CD4-positive, alpha-beta T cell treated with Interleukin-12 subunit alpha and Interleukin-12 subunit beta, for 1 hour (primary cell): ENCODE measurements at regions not wholly inside any gene's neighbourhood (a gene's known extent, or its start where the extent isn't known, plus 50 kb on each side); places are given as distances from the start of the nearest gene placed in this dataset.
"Not testable (repeated sequence)": the region's sequence is repeated elsewhere in the genome, so short reads cannot be mapped to it uniquely, and the experiment has no call there.

Experiments
- DNase-seq: peaks from one replicate; pipeline ENCODE4 v3.0.0-alpha.2; 2020

DNA sequence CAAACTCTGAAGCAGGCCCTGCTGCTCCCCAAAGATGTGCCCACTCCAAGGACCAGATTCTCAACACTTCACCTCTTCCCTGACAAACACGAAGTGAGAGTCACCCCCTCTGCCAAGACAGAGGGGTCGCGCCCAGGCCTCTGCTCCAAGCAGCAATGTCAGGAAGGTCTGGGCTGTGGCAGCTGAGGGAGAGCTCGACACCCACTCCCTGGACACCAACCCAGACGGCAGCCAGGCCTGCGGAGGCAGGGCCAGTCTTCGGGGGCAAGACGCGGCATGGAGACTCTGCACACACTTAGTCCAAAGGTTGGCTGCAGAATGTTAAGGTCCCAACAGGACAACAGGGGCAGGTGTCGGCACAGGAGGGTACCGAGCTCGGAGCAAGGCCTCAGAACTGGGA is 144.2 kb downstream of the DLL1 start:
- DNase-seq: no peak

DNA sequence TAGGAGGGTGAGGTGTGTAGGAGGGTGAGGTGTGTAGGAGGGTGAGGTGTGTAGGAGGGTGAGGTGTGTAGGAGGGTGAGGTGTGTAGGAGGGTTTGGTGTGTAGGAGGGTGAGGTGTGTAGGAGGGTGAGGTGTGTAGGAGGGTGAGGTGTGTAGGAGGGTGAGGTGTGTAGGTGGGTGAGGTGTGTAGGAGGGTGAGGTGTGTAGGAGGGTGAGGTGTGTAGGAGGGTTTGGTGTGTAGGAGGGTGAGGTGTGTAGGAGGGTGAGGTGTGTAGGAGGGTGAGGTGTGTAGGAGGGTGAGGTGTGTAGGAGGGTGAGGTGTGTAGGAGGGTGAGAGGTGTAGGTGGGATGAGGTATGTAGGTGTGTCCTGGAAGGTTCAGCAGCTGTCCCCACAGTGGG is 144.7 kb downstream of the DLL1 start:
- DNase-seq: not testable (repeated sequence)

DNA sequence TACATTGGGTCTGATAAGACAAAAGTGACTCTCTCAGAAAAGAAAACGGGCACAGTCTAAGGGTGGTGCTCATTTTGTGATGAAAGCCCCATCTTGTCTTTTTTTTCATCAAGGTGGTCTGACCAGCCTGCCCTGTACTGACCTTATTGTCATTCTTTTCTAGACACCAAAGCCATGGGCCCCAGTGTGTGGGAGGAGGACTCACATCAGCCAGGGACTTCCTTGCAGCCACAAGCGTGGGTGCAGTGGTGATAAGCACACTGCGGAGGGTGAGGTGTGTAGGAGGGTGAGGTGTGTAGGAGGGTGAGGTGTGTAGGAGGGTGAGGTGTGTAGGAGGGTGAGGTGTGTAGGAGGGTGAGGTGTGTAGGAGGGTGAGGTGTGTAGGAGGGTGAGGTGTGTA is 145.2 kb downstream of the DLL1 start:
- DNase-seq: not testable (repeated sequence)

DNA sequence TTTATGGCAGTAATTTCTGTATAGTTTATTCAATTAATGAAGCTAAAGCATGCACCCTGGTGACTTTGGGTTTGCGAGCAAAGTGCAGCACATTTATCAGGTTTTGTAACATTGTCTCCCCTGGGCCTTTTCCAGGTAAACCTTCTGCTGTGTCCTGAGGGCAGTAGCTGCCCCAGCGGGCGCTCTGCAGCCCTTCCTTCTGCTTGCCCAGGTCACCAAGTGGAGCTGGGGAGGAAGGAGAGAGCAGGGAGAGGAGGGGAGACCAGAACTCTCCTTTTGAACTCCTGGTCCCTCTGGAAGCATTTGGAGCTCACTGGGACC is 145.6 kb downstream of the DLL1 start:
- no peak for DNase-seq

DNA sequence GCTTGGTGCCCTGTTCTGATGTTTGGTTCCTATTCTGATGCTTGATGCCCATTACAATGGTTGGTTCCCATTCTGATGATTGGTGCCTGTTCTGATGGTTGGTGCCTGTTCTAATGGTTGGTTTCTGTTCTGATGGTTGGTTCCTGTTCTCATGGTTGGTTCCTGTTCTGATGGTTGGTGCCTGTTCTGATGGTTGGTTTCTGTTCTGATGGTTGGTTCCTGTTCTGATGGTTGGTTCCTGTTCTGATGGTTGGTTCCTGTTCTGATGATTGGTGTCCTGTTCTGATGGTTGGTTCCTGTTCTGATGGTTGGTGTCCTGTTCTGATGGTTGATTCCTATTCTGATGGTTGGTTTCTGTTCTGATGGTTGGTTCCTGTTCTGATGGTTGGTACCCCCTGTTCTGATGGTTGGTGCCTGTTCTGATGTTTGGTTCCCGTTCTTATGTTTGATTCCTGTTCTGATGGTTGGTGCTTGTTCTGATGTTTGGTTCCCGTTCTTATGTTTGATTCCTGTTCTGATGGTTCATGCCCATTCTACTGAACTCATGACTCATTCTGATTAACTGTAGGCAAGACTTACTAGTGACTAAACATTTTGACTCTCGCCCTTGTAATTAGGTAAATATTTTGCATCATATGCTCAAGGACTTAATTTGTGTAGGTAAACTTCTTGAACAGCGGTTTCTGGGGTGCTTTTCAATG is 146.2 kb downstream of the DLL1 start:
- no peak for DNase-seq

DNA sequence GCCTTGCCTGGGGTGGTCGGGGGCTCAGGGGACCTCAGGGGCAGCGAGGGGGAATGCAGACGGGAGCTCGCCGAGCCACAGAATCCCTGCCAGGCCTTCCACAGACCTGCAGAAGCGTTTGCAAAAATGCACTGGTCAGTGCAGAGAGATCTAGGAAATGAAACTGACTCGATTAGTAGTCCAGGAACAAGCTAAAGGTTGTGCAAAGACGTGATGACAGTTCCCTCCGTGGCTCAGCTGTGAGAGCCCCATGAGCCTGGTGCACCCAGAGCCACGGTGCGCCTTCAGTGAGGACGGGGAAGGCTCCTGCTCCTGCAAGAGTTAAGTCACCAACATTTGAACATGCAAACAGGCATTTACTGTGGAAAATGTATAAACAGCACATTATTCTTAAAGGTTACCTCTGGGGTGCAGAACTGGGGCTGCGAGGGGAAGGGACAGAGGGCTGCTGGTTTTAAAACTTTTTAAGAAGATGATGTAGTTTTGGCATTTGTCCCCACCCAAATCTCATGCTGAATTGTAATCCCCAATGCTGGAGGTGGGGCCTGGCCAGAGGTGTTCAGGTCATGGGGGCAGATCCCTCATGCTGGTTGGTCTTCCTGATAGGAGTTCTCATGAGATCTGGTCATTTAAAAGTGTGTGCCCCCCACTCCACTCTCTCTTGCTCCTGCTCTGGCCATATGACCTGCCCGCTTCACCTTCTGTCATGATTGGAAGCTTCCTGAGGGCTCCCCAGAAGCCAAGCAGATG is 147.3 kb downstream of the DLL1 start:
- no peak for DNase-seq

DNA sequence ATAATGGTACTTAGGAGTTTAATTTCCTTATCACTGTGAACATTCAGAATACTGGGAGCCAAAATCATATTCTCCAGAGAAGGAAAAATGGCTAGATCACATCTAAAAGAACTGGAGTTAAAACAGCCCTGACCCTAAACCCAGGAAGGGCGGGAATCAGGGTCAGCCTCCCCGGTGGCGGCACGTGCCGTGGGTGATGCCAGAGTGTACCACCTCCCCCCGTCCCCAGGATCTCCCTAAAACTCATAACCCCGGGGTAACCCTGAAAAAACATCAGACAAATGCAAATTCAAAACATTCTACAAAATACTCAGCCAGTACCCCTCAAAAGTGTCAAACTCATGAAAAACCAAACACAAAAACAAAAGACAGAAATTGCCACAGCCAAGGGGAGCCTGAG is 148.3 kb downstream of the DLL1 start:
- no peak for DNase-seq

DNA sequence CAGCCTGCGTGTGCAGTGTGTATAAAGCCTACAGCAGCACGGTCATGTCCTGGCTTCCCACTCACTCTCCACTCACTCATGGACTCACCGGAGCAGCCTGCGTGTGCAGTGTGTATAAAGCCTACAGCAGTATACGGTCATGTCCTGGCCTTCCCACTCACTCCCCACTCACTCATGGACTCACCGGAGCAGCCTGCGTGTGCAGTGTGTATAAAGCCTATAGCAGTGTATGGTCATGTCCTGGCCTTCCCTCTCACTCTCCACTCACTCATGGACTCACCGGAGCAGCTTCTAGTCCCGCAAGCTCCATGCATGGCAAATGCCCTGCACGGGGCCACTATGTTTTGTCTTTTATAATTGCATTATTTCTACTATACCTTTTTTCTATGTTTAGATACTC is 149.8 kb downstream of the DLL1 start:
- DNase-seq: not testable (repeated sequence)

DNA sequence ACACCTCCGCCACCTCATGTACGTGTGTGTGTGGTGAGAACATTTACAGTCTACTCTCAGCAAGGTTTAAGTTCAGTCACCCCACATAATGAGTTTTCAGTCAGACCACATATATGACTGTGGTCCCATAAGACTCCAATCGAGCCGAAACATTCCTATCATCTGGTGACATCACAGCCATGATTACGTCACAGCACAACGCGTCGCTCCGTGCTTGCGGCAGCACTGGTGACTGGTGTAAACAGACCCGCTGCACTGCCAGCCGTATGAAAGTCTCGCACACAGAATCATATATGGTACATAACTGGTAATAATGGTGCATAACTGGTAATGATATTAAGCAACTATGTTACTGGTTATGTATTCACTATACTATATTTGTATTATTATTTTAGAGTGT is 150.7 kb downstream of the DLL1 start:
- DNase-seq: no peak

DNA sequence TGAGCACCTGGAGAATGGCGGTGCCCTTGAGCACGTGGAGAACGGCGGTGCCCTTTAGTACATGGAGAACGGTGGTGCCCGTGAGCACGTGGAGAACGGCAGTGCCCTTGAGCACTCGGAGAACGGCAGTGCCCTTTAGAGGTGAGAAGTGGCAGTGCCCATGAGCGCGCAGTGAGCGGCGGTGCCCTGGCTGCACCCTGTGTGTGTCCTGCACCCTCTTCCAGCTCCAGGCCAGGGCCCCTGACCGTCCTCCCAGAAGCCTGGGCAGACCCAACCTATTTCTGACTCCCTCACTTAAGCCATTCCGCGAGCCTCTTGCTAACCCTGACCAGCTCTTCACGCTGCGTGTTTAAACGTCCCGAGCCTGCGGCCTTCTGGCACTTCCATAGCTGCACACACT is 151.3 kb downstream of the DLL1 start:
- DNase-seq: no peak

DNA sequence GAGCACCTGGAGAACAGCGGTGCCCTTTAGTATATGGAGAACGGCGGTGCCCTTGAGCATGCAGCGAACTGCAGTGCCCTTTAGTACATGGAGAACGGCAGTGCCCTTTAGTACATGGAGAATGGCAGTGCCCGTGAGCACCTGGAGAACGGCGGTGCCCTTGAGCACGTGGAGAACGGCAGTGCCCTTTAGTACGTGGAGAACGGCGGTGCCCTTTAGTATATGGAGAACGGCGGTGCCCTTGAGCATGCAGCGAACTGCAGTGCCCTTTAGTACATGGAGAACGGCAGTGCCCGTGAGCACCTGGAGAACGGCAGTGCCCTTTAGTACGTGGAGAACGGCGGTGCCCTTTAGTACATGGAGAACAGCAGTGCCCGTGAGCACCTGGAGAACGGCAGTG is 151.8 kb downstream of the DLL1 start:
- DNase-seq: not testable (repeated sequence)

DNA sequence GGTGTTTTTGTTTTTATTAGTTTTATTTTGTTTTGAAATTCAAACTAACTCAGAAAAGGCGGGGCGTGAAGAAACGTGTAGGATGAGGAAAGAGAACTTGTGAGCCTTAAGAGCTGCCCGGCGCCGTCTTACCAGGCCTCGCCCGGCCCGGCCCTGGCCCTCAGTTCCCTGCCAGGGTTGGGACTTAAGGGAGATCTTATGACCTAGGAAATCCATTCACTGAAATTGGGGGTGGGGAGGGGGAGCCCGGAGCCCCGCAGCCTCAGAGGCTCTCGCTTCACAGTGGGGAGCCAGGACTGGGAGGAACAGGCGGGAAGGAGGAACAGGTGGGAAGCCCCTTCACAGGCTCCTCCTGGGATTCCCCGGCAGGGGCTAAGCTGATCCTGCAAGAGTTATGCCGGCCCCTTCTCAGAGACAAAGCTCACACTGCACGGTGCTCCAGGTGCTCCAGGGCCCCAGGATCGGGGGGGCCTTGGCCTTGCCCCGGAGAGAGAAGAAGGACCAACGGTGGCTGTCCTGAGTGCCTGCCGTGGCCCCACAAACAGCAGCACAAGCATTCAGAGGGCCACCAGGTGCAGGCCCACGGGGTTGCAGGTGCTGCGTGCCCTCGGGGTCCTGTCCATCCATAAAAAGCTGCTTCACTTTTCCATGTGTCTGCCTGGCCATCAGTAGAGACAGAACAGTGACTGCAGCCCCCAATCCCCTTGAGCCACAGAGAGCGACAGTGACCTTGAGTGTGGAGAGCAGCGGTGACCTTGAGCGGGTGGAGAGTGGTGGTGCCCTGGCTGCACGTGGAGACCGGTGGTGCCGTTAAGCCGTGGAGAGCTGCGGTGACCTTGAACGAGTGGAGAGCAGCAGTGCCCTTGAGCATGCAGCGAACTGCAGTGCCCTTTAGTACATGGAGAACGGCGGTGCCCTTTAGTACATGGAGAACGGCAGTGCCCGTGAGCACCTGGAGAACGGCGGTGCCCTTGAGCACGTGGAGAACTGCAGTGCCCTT is 152.7 kb downstream of the DLL1 start:
- DNase-seq: no peak

DNA sequence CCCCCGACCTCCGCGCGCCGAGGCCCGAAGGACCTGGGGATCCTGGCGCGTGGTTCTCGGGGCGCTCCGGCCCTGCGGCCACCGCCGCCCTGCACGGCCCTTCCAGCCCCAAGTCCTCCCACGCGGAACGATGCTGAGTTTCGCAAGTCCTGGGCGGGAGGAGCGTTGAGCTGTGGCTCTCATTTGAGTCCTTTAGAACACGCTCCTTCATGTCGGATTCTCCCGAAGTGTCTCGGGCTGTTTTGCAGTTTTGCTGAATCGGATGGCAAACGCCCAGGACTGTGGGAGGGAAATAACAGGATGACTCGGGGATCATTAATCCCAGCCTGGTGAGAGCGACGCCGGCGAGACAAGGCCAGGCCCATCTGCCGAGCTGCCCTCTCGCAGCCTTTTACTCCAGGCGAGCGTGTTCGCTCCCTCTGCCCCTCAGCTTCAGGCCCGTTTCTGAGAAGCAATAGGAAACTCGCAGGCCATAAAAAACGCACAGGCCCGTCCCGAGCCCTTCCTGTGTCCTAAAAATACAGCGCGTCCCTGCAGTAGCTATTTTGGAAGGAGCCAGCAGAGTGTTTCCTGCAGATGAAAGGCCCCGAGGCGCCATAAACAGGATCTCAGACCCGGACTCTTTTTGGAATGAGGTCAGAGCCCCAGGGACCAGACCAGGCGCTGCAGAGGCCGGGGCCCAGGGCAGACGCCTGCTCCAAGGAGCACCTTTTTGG is 153.5 kb downstream of the DLL1 start:
- DNase-seq: no peak

DNA sequence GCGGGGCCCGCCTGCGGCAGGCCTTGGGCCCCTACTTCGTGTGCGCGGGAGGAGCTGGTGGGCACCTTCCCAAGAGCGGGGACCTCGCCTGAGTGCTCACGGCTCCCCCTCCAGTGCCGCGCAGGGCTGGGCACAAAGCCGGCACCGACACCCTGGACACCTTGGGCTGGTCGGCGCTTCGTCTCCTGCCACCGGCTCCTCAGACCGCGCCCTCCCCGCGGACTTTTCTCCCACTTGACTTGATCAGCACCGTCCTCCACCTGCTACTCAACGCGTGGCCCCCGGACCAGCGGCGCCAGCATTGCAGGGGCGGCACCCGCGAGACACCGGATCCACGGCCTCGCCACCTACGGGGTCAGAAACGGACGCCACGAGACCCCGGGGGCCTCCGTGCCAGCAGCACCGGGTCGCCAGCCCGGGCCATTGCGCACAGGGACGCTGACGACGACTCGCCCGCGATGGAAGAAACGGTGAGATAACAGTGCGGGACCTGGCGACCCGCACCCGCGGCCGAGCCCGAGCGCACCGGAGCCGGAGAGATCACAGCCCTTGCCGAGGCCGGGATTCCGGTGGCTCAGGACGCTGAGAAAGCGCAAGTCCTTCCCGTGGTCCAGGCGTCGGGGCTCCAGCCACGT is 154.2 kb downstream of the DLL1 start:
- DNase-seq: no peak

DNA sequence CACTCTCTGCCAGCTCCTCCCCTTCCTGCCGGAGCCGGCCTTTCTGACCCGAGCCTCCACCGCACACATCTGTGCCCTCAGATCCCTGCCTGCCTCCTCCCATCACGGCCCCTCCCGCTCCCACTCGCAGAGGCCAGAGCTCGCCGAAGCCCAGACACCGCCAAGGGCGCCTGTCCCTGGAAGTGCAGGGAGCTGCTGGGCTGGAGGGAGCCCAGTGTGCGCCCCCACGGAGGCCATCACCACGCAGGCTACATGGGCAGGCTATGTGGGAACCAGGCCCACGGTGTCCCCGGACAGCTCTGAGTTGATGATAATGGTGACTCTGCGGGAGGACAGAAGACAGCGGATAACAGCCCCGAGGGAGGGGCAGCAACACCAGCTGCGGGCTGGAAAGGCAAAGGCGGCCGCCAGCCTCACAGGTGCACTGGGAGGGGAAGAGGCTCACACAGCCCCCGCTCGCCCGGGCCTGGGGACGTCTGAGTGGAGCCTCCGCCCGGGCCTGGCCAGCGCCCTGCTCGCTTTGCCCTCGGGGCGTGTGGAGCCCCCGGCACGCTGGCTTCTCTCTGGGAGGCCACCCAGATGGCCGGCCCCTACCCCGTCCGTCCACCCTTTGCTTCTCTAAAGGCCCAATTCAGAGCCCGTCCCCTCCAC is 154.9 kb downstream of the DLL1 start:
- no peak for DNase-seq

DNA sequence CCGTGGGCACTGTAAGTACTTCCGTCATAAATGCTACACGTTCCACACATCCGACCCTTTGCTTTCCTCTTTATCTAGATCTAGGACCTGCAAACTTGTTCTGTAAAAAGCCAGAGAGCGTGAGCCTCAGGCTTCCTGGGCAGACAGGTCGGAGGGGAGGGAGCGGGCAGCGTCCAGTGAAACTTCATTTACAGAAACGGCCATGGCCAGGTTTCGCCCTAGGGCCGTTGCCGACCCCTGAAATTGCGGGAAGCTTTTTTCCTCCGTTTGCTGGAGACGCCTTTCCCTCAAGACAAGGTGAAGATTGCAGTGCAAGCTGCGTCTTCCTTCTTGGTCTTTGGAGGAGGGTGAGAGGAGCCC is 155.4 kb downstream of the DLL1 start:
- no peak for DNase-seq

DNA sequence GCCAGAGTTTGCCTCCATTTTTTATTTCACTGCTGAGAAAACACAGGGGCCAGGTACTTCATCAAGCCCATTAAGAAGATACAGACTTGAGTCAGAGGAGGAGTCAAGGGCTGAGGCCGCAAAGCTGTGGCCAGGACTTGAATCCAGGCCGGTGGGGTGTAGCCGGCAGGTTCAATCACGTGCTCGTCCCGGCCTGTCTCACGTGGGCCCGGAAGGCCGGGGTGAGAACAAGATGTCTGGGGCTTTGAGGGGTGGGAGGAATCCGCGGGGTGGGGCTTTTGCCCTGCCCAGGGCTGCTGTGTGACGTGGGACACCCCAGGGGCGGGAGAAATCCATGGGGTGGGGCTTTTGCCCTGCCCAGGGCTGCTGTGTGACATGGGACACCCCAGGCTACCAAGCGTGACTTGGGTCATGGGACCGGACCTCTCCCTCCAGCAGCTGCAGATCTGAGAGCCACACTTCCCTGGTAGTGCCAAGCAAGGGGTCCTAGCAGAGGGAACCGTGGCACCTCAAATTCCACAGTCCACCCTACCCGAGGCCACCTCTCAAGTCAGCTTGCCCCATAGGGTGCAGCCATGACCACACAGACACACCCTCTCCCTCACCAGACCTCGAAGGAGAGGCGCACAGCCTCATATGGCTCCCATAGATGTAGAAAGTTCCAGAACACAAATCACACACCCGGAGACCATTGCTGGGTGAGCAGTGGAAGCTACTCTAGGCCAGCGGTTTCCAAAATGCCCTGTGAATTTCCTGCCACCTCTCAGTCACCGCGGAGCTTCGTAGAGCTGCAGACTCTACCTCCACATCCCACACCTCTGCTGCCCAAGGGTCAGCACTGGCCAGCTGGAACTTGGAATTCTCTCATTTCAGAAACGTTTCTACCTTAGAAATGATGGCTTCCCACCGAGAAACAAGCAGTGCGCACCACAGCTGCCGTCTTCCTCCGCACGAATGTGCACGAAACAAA is 156.1 kb downstream of the DLL1 start:
- no peak for DNase-seq

DNA sequence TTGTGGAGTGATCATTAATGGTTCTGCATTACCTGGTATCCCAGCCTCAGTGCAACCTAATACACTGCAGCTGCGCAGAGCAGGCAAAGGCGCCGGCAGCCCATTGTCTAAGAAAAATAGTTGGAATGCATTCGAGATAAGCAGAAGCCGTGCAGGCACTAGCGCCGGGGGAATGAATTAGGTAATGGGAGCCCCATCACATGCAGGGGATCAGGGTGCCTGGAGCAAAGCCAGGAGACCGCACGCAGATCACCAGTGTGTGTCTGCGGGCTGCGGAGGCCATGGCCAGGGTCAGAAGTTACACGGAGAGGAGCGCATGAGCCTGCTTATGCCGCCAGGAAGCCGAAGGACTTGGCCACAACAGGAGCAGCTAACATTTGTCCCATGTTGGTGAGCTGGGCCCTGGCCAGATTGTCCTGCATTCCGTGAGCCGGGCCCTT is 156.8 kb downstream of the DLL1 start:
- no peak for DNase-seq

DNA sequence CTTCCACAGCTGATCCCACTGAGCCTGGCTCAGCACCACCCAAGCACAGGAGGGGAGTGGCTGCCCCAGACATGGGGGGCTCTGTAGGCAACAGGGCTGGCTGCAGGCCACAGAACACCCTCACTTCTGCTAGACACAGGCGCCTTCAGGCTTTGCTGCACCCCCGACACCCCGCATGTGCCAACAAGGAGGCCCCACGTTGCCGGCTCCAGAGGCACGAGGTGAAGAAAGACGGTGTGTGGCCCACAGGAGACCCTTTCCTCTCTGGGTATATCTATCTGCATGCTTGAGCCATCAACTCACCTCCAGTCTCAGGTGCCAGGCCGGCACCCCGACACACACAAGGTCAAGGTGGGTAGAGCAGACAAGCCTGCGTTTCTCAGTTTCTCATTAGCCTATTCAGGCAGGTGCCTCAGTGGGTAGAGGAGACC is 158.3 kb downstream of the DLL1 start:
- no peak for DNase-seq

DNA sequence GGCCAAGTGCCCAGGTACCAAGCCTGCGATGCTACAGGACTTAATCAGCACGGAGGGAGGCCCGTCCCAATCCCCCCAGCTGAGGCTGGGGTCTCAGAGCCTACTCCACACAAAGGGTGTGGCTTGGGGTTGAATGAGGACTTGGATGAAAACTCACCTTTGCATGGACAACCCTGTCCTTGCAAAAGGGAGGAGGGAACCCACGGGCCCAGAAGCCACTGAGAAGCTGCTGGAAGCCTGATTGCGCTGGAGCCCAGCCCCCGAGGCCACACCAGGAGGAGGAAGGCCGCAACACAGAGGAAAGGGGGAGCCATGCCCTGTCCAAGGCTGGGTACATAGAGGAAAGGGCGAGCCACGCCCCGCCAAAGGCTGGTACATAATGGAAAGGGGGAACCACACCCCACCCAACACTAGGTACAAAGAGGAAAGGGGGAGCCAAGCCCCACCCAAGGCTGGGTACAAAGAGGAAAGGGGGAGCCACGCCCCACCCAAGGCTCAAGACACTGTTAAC is 158.8 kb downstream of the DLL1 start:
- no peak for DNase-seq
